H1 (cell line): ENCODE measurements at regions not wholly inside any gene's neighbourhood (a gene's known extent, or its start where the extent isn't known, plus 50 kb on each side); places are given as distances from the start of the nearest gene placed in this dataset.

Experiments used
- CTCF ChIA-PET: fragments of 300-600 bp; sonication (Branson Sonifier 250); formaldehyde crosslinking; loops from one replicate; lab custom pipeline; 2021; ENCODE audit not compliant: partially characterized antibody; lab: Charles Lee
- POLR2A ChIA-PET: fragments of 300-600 bp; sonication (Branson Sonifier 250); formaldehyde crosslinking; loops from one replicate; lab custom pipeline; 2021; ENCODE audit warnings: inconsistent platforms; ENCODE audit not compliant: partially characterized antibody; lab: Charles Lee
- DNase-seq, 2 experiments: peaks; one replicate each; pipeline versions ENCODE4 v3.0.0 to v3.0.0-alpha.2; 2010 to 2022; ENCODE audit warnings: low spot score in 2 of 2, low read depth in 1 of 2, mixed read lengths in 1 of 2
- FAIRE-seq: peaks from 2 replicates; lab custom pipeline; 2011; peaks lifted over from hg19 to GRCh38; lab: Jason Lieb, UNC
- H2AFZ ChIP-seq: 2 replicates; pipeline ENCODE4 v1.8.1; 2012; ENCODE audit warnings: low read length, inconsistent platforms
- H2AK5ac ChIP-seq: 2 replicates; pipeline ENCODE4 v1.6.1; 2013; ENCODE audit warnings: low read depth, low read length
- H2BK120ac ChIP-seq: replicated peaks from 2 replicates; pipeline ENCODE3; 2013; ENCODE audit warnings: low read depth, low read length, inconsistent platforms
- H2BK12ac ChIP-seq: 2 replicates; pipeline ENCODE4 v1.6.1; 2013; ENCODE audit warnings: low read depth, low read length
- H2BK15ac ChIP-seq: 2 replicates; pipeline ENCODE4 v1.6.1; 2013; ENCODE audit warnings: low read length
- H2BK20ac ChIP-seq: 2 replicates; pipeline ENCODE4 v1.6.1; 2013; ENCODE audit warnings: low read length
- H2BK5ac ChIP-seq: 2 replicates; pipeline ENCODE4 v1.6.1; 2013; ENCODE audit warnings: low read depth, low read length
- H3K14ac ChIP-seq: 2 replicates; pipeline ENCODE4 v1.6.1; 2013; ENCODE audit warnings: inconsistent platforms; ENCODE audit not compliant: insufficient read length
- H3K18ac ChIP-seq: 2 replicates; pipeline ENCODE4 v1.6.1; 2013; ENCODE audit warnings: low read length; ENCODE audit errors: extremely low read depth
- H3K23ac ChIP-seq: 2 replicates; pipeline ENCODE4 v1.6.1; 2013; ENCODE audit warnings: inconsistent platforms; ENCODE audit not compliant: insufficient read length
- H3K23me2 ChIP-seq: 2 replicates; pipeline ENCODE4 v1.6.1; 2013; ENCODE audit warnings: low read depth, low read length
- H3K27ac ChIP-seq: 2 replicates; pipeline ENCODE4 v1.6.1; 2011; ENCODE audit warnings: low read depth, low read length, inconsistent platforms
- H3K27me3 ChIP-seq, 4 experiments: replicated peaks in 1 of 4; 1 replicate in 1 of 4; 2 replicates in 3 of 4; pipeline versions ENCODE4 v1.6.1 to v1.8.1; 2011 to 2013; ENCODE audit warnings: low read length in 3 of 4, mild to moderate bottlenecking in 3 of 4, inconsistent platforms in 2 of 4, mixed read lengths in 2 of 4, moderate library complexity in 1 of 4; ENCODE audit not compliant: control insufficient read depth in 3 of 4, insufficient read depth in 3 of 4; ENCODE audit errors: extremely low read depth in 1 of 4
- H3K36me3 ChIP-seq, 4 experiments: 2 replicates each; pipeline versions ENCODE4 v1.6.1 to v1.8.1; 2011 to 2013; ENCODE audit warnings: mild to moderate bottlenecking in 4 of 4, low read length in 3 of 4, moderate library complexity in 2 of 4, control low read depth in 1 of 4, inconsistent platforms in 1 of 4; ENCODE audit not compliant: insufficient read depth in 4 of 4, control insufficient read depth in 2 of 4
- H3K4ac ChIP-seq: replicated peaks from 2 replicates; pipeline ENCODE3; 2013; ENCODE audit warnings: low read length, low read depth, mixed read lengths, inconsistent platforms; ENCODE audit not compliant: insufficient read length
- H3K4me1 ChIP-seq, 4 experiments: replicated peaks in 1 of 4; 1 replicate in 1 of 4; 2 replicates in 3 of 4; pipeline versions ENCODE4 v1.6.1 to v1.8.1; 2011 to 2013; ENCODE audit warnings: low read length in 3 of 4, inconsistent platforms in 2 of 4, mixed read lengths in 1 of 4; ENCODE audit not compliant: insufficient read depth in 4 of 4, control insufficient read depth in 3 of 4
- H3K4me2 ChIP-seq, 2 experiments: 2 replicates each; pipeline versions ENCODE4 v1.6.1 to v1.8.1; 2011 to 2013; ENCODE audit warnings: low read depth in 2 of 2, low read length in 2 of 2, control low read depth in 1 of 2, inconsistent platforms in 1 of 2, mild to moderate bottlenecking in 1 of 2; ENCODE audit not compliant: insufficient read depth in 1 of 2
- H3K4me3 ChIP-seq, 4 experiments: fragments of 200-600, 300-600 bp in 1 of 4; sonication (generic), shearing (Covaris generic), sonication (Bioruptor Twin) in 1 of 4; 2 replicates each; pipeline versions ENCODE4 v1.5.1 to v1.8.1; 2011 to 2016; ENCODE audit warnings: low read length in 4 of 4, low read depth in 3 of 4, control low read depth in 2 of 4, inconsistent platforms in 2 of 4, mild to moderate bottlenecking in 2 of 4, mixed read lengths in 1 of 4, moderate library complexity in 1 of 4; ENCODE audit not compliant: insufficient read depth in 2 of 4; ENCODE audit errors: extremely low read depth in 1 of 4
- H3K56ac ChIP-seq: replicated peaks from 2 replicates; pipeline ENCODE3; 2013; ENCODE audit warnings: low read depth, mild to moderate bottlenecking, mixed read lengths, low read length, inconsistent platforms; ENCODE audit not compliant: insufficient read length
- H3K79me1 ChIP-seq: 2 replicates; pipeline ENCODE4 v1.6.1; 2013; ENCODE audit warnings: low read depth, low read length, control low read depth
- H3K79me2 ChIP-seq, 2 experiments: 2 replicates each; pipeline versions ENCODE4 v1.6.1 to v1.8.1; 2012 to 2013; ENCODE audit warnings: low read length in 2 of 2, mild to moderate bottlenecking in 2 of 2, inconsistent platforms in 1 of 2; ENCODE audit not compliant: insufficient read depth in 2 of 2, control insufficient read depth in 1 of 2
- H3K9ac ChIP-seq, 4 experiments: replicated peaks in 1 of 4; 1 replicate in 1 of 4; 2 replicates in 3 of 4; pipeline versions ENCODE4 v1.6.1 to v1.8.1; 2011 to 2013; ENCODE audit warnings: low read depth in 3 of 4, low read length in 3 of 4, control low read depth in 2 of 4, mild to moderate bottlenecking in 2 of 4, moderate library complexity in 2 of 4, inconsistent platforms in 1 of 4; ENCODE audit errors: extremely low read depth in 1 of 4
- H3K9me3 ChIP-seq, 2 experiments: 2 replicates each; pipeline versions ENCODE4 v1.6.1 to v1.8.1; 2012 to 2013; ENCODE audit warnings: mild to moderate bottlenecking in 2 of 2, moderate library complexity in 2 of 2, control low read depth in 1 of 2, inconsistent platforms in 1 of 2, low read depth in 1 of 2, low read length in 1 of 2, mixed read lengths in 1 of 2; ENCODE audit not compliant: insufficient read depth in 2 of 2
- H4K20me1 ChIP-seq, 2 experiments: replicated peaks in 1 of 2; 2 replicates each; pipeline versions ENCODE3 to v1.8.1; 2011 to 2013; ENCODE audit warnings: inconsistent platforms in 2 of 2, low read length in 2 of 2, mild to moderate bottlenecking in 1 of 2; ENCODE audit not compliant: insufficient read depth in 2 of 2, control insufficient read depth in 1 of 2
- H4K5ac ChIP-seq: 2 replicates; pipeline ENCODE4 v1.6.1; 2013; ENCODE audit warnings: low read length, low read depth, mixed read lengths, inconsistent platforms; ENCODE audit not compliant: insufficient read length
- H4K8ac ChIP-seq: 2 replicates; pipeline ENCODE4 v1.8.0; 2013; ENCODE audit warnings: mild to moderate bottlenecking, moderate library complexity, low read length, inconsistent platforms; ENCODE audit not compliant: insufficient read depth; ENCODE audit errors: extremely low read depth
- H4K91ac ChIP-seq: replicated peaks from 2 replicates; pipeline ENCODE3; 2013; ENCODE audit warnings: low read length, mixed read lengths, inconsistent platforms; ENCODE audit not compliant: insufficient read length
- EZH2 ChIP-seq: fragments of 200-600 bp; sonication (generic); IDR thresholded peaks from 2 replicates; pipeline ENCODE4 v1.7.1; 2012; ENCODE audit warnings: low read depth, mild to moderate bottlenecking, moderate library complexity, low read length, inconsistent platforms; ENCODE audit not compliant: severe bottlenecking
- FOSL1 ChIP-seq: IDR thresholded peaks from 2 replicates; pipeline ENCODE4 v1.6.1; 2011; ENCODE audit warnings: mild to moderate bottlenecking, low read depth, low read length, moderate library complexity; ENCODE audit not compliant: insufficient read depth
- GTF2F1 ChIP-seq: IDR thresholded peaks from 2 replicates; pipeline ENCODE4 v1.6.1; 2012; ENCODE audit warnings: low read depth, low read length, improper control_type of control experiment, borderline replicate concordance
- HDAC2 ChIP-seq, 2 experiments: fragments of 300-600 bp in 1 of 2; sonication (generic) in 1 of 2; IDR thresholded peaks; 2 replicates each; pipeline ENCODE4 v1.6.1; 2011 to 2012; ENCODE audit warnings: low read depth in 2 of 2, low read length in 2 of 2, mild to moderate bottlenecking in 2 of 2, moderate library complexity in 2 of 2, borderline replicate concordance in 1 of 2, inconsistent platforms in 1 of 2
- HDAC6 ChIP-seq: IDR thresholded peaks from one replicate; pipeline ENCODE4 v1.7.1; 2012; ENCODE audit warnings: low read depth, mild to moderate bottlenecking, inconsistent platforms, low read length, moderate library complexity
- KDM1A ChIP-seq: fragments of 200-600, 300-600 bp; sonication (generic); IDR thresholded peaks from 2 replicates; pipeline ENCODE4 v1.7.1; 2016; ENCODE audit warnings: mild to moderate bottlenecking, low read length, borderline replicate concordance
- KDM4A ChIP-seq: IDR thresholded peaks from one replicate; pipeline ENCODE4 v1.7.1; 2012; ENCODE audit warnings: low read depth, mild to moderate bottlenecking, moderate library complexity, low read length, inconsistent platforms; ENCODE audit not compliant: severe bottlenecking
- POLR2A ChIP-seq, 2 experiments: IDR thresholded peaks; 1 replicate in 1 of 2; 2 replicates in 1 of 2; pipeline ENCODE4 v1.6.1; 2011; ENCODE audit warnings: low read depth in 2 of 2, low read length in 2 of 2, mild to moderate bottlenecking in 2 of 2; ENCODE audit errors: control extremely low read depth in 1 of 2
- RXRA ChIP-seq: IDR thresholded peaks from 2 replicates; pipeline ENCODE4 v1.6.1; 2011; ENCODE audit warnings: low read depth, mild to moderate bottlenecking, low read length, moderate library complexity; ENCODE audit not compliant: insufficient read depth
- SP4 ChIP-seq: IDR thresholded peaks from 2 replicates; pipeline ENCODE4 v1.6.1; 2012; ENCODE audit warnings: low read length, inconsistent platforms
- SRF ChIP-seq: IDR thresholded peaks from 2 replicates; pipeline ENCODE4 v1.6.1; 2011; ENCODE audit warnings: mild to moderate bottlenecking, low read depth, low read length, moderate library complexity
- TBP ChIP-seq: IDR thresholded peaks from 2 replicates; pipeline ENCODE4 v1.6.1; 2011; ENCODE audit warnings: low read depth, low read length, improper control_type of control experiment
- WGBS, 2 experiments: shearing (Covaris generic) in 1 of 2; methylation state at CpG; one replicate each; pipeline versions ENCODE4 v1.1.6 to v1.1.7; 2013 to 2015; ENCODE audit warnings: low lambda C conversion rate in 2 of 2, mixed read lengths in 2 of 2, inconsistent platforms in 1 of 2, low coverage in 1 of 2, missing lambda C conversion rate in 1 of 2; ENCODE audit not compliant: insufficient replicate concordance in 2 of 2, insufficient coverage in 1 of 2, insufficient read length in 1 of 2; ENCODE audit errors: extremely low coverage in 1 of 2, missing lambda C conversion rate in 1 of 2; 5-methylcytosine and 5-hydroxymethylcytosine counted together

- no peak overlapping the region for H3K9ac ChIP-seq
- no peak overlapping the region for H2BK20ac ChIP-seq
- no peak overlapping the region for H2AFZ ChIP-seq
- no peak overlapping the region for H2BK5ac ChIP-seq
- H3K4ac ChIP-seq = no peak overlapping the region
- no peak overlapping the region for H2AK5ac ChIP-seq
- H3K79me2 ChIP-seq = no peaks in the 10 kb centered on the region
- FAIRE-seq (no peak), DNase-seq (no peak)
- H3K36me3 ChIP-seq = no peaks in the 10 kb centered on the region
- no peaks in the 10 kb centered on the region for H3K23me2 ChIP-seq
- H3K9me3 ChIP-seq = peaks cover 36 to 44% of the 10 kb centered on the region in 2 experiments
- H3K4me3 ChIP-seq = no peak overlapping the region
- H4K20me1 ChIP-seq = no peaks in the 10 kb centered on the region
- no peak overlapping the region for H3K14ac ChIP-seq
- no peak overlapping the region for H3K23ac ChIP-seq
- H2BK120ac ChIP-seq = no peak overlapping the region
- H3K4me2 ChIP-seq = no peak overlapping the region
- H3K27me3 ChIP-seq = no peaks in the 10 kb centered on the region
- no peak overlapping the region for H2BK12ac ChIP-seq
- no peak overlapping the region for H4K5ac ChIP-seq
- no peak overlapping the region for H2BK15ac ChIP-seq
- no peak overlapping the region for H3K18ac ChIP-seq
- WGBS, 2 experiments = 91% methylated on average over 13 of the region's 17 CpGs; no CpG with 5 or more reads in 1 of the 2 experiments
- H3K4me1 ChIP-seq = no peaks in the 10 kb centered on the region
- TF ChIP-seq SP4 = no peak
- no peak for TF ChIP-seq EZH2
- no peak for TF ChIP-seq RXRA
- TF ChIP-seq KDM1A = no peak
- no peak for TF ChIP-seq HDAC2 (IDR thresholded peaks at IDR 0.05; ENCODE audit: borderline replicate concordance in 1 of 2, low read depth in 2 of 2, low read length in 2 of 2)
- TF ChIP-seq HDAC6 = no peak
- TF ChIP-seq KDM4A = no peak
- TF ChIP-seq GTF2F1 = no peak
- TF ChIP-seq TBP = no peak
- no peak for TF ChIP-seq POLR2A (IDR thresholded peaks at IDR 0.05; ENCODE audit: control extremely low read depth in 1 of 2, low read depth in 2 of 2, low read length in 2 of 2)
- no peak for TF ChIP-seq FOSL1
- no peak for TF ChIP-seq SRF
- H3K79me1 ChIP-seq = no peaks in the 10 kb centered on the region
- no peak overlapping the region for H4K8ac ChIP-seq
- ChIA-PET CTCF (no interaction called here), POLR2A (no interaction called here)
- H3K56ac ChIP-seq = no peak overlapping the region
- H3K27ac ChIP-seq = no peak overlapping the region
- no peak overlapping the region for H4K91ac ChIP-seq
These were observed 2026.5 kb downstream of the TP53TG3F start for GRCh38 chr16:35485915-35486314.
